ENCODE measurements at regions not wholly inside any gene's neighbourhood (a gene's known extent, or its start where the extent isn't known, plus 50 kb on each side); places are given as distances from the start of the nearest gene placed in this dataset.

GRCh38 chr3:10566451-10566850 lies 61.1 kb upstream of the ATP2B2 start:
- H3K36me3 ChIP-seq, result no peaks in the 10 kb centered on the region
- H3K27ac ChIP-seq, result no peak overlapping the region
- H3K9me3 ChIP-seq (ENCODE audit: severe bottlenecking), result no peaks in the 10 kb centered on the region
- H3K4me3 ChIP-seq (ENCODE audit: low read depth, low read length), result no peak overlapping the region
- no peak for DNase-seq
- no peak for TF ChIP-seq CTCF (IDR thresholded peaks at IDR 0.05; ENCODE audit: low read depth, low read length)
- no peaks in the 10 kb centered on the region for H3K27me3 ChIP-seq (ENCODE audit: insufficient read depth, low read depth, severe bottlenecking)

- no peak for DNase-seq
- no peak for TF ChIP-seq CTCF (IDR thresholded peaks at IDR 0.05; ENCODE audit: low read depth, low read length)
- H3K27me3 ChIP-seq (ENCODE audit: insufficient read depth, low read depth, severe bottlenecking), result no peaks in the 10 kb centered on the region
- H3K36me3 ChIP-seq, result no peaks in the 10 kb centered on the region
- H3K9me3 ChIP-seq (ENCODE audit: severe bottlenecking), result no peaks in the 10 kb centered on the region
- H3K27ac ChIP-seq, result no peak overlapping the region
- no peak overlapping the region for H3K4me3 ChIP-seq (ENCODE audit: low read depth, low read length)
Observed at GRCh38 chr3:10568549-10568948, 63.2 kb upstream of the ATP2B2 start.

GRCh38 chr3:10570196-10570946 lies 65.0 kb upstream of the ATP2B2 start:
- Histone ChIP-seq H3K9me3 (ENCODE audit: severe bottlenecking) (no peaks in the 10 kb centered on the region), H3K4me3 (ENCODE audit: low read depth, low read length) (no peak overlapping the region), H3K36me3 (no peaks in the 10 kb centered on the region), H3K27ac (no peak overlapping the region), H3K27me3 (ENCODE audit: insufficient read depth, low read depth, severe bottlenecking) (no peaks in the 10 kb centered on the region)
- no peak for DNase-seq
- no peak for TF ChIP-seq CTCF (IDR thresholded peaks at IDR 0.05; ENCODE audit: low read depth, low read length)

GRCh38 chr3:10574101-10574620 lies 68.8 kb upstream of the ATP2B2 start:
- Histone ChIP-seq H3K36me3 (no peaks in the 10 kb centered on the region), H3K27ac (no peak overlapping the region), H3K9me3 (ENCODE audit: severe bottlenecking) (no peaks in the 10 kb centered on the region), H3K27me3 (ENCODE audit: insufficient read depth, low read depth, severe bottlenecking) (no peaks in the 10 kb centered on the region), H3K4me3 (ENCODE audit: low read depth, low read length) (no peak overlapping the region)
- no peak for TF ChIP-seq CTCF (IDR thresholded peaks at IDR 0.05; ENCODE audit: low read depth, low read length)
- DNase-seq, result no peak

- Histone ChIP-seq H3K27me3 (ENCODE audit: insufficient read depth, low read depth, severe bottlenecking) (no peaks in the 10 kb centered on the region), H3K27ac (no peak overlapping the region), H3K4me3 (ENCODE audit: low read depth, low read length) (no peak overlapping the region), H3K36me3 (no peaks in the 10 kb centered on the region), H3K9me3 (ENCODE audit: severe bottlenecking) (no peaks in the 10 kb centered on the region)
- DNase-seq, result no peak
- no peak for TF ChIP-seq CTCF (IDR thresholded peaks at IDR 0.05; ENCODE audit: low read depth, low read length)
Observed at GRCh38 chr3:10575601-10576160, 70.3 kb upstream of the ATP2B2 start.
